NT2/D1 (cell line): ENCODE measurements at regions not wholly inside any gene's neighbourhood (a gene's known extent, or its start where the extent isn't known, plus 50 kb on each side); places are given as distances from the start of the nearest gene placed in this dataset.

Experiments used
- DNase-seq: peaks from one replicate; pipeline ENCODE4 v3.0.0-alpha.2; 2011; ENCODE audit warnings: low read depth, low spot score
- H3K27me3 ChIP-seq: 2 replicates; pipeline ENCODE4 v1.6.0; 2011; ENCODE audit warnings: mild to moderate bottlenecking; ENCODE audit not compliant: insufficient read length, insufficient read depth
- H3K36me3 ChIP-seq: 2 replicates; pipeline ENCODE4 v1.6.1; 2011; ENCODE audit warnings: mild to moderate bottlenecking, low read length, mixed read lengths; ENCODE audit not compliant: insufficient read depth, insufficient read length
- H3K4me1 ChIP-seq: 2 replicates; pipeline ENCODE4 v1.5.1; 2011; ENCODE audit not compliant: insufficient read depth, insufficient read length
- H3K4me3 ChIP-seq: 2 replicates; pipeline ENCODE4 v1.5.1; 2011; ENCODE audit warnings: low read depth; ENCODE audit not compliant: insufficient read length
- H3K9ac ChIP-seq: 2 replicates; pipeline ENCODE4 v1.6.0; 2011; ENCODE audit warnings: low read depth; ENCODE audit not compliant: insufficient read length
- H3K9me3 ChIP-seq: 2 replicates; pipeline ENCODE4 v1.5.1; 2011; ENCODE audit warnings: mild to moderate bottlenecking, low read length; ENCODE audit not compliant: insufficient read depth
- SUZ12 ChIP-seq: IDR thresholded peaks from 2 replicates; pipeline ENCODE4 v1.6.1; 2011; ENCODE audit not compliant: insufficient read length, insufficient read depth; ENCODE audit errors: extremely low read depth
- YY1 ChIP-seq: IDR thresholded peaks from 2 replicates; pipeline ENCODE4 v1.6.1; 2011; ENCODE audit not compliant: insufficient read length, insufficient read depth
- ZNF274 ChIP-seq: IDR thresholded peaks from 2 replicates; pipeline ENCODE4 v1.6.1; 2011; ENCODE audit warnings: mild to moderate bottlenecking, low read depth, low read length

DNA sequence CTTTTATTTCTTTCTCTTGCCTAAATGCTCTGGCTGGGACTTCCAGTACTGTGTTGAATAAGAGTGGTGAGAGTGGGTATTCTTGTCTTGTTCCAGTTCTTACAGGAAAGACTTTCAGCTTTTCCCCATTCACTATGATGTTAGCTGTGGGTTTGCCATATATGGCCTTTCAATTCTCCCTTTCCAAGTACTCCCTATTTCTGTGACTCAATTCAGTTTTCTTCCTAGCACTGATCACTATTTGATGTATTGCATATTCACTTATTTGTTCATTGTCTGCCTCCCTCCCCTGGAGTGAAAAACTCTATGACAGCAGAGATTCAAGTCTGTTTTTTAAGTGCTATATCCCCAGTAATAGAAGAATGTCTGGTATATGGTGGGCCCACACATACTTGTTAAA, 618.2 kb upstream of the CAMK1G start:
- Histone ChIP-seq H3K4me3 (no peak overlapping the region), H3K27me3 (no peaks in the 10 kb centered on the region), H3K9me3 (peaks cover 10% of the 10 kb centered on the region), H3K4me1 (no peaks in the 10 kb centered on the region), H3K36me3 (no peaks in the 10 kb centered on the region), H3K9ac (no peak overlapping the region)
- no peak for DNase-seq
- TF ChIP-seq YY1 (no peak), ZNF274 (no peak), SUZ12 (no peak)

DNA sequence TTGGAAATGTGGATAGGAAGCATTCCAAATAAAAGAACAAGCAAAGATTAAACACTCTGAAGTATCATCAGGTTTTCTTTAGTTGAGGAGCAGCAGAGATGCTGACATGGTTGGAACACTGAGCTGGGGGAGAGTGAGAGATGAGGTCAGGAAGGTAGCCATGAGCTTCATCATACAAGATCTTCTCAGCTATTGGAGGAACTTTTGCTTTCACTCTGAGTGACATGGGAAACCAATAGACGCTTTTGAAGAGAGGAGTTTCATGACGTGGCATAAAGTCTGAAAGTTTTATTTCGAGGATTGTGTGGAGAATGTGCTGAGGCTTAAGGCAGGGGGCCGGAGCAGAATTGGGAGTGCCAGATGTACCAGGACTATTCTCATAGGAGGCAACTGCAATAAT, 616.2 kb upstream of the CAMK1G start:
- no peaks in the 10 kb centered on the region for H3K9me3 ChIP-seq
- H3K36me3 ChIP-seq: no peaks in the 10 kb centered on the region
- TF ChIP-seq ZNF274 (no peak), SUZ12 (no peak), YY1 (no peak)
- H3K27me3 ChIP-seq: no peaks in the 10 kb centered on the region
- H3K4me1 ChIP-seq: no peaks in the 10 kb centered on the region
- no peak overlapping the region for H3K9ac ChIP-seq
- no peak for DNase-seq
- no peak overlapping the region for H3K4me3 ChIP-seq

DNA sequence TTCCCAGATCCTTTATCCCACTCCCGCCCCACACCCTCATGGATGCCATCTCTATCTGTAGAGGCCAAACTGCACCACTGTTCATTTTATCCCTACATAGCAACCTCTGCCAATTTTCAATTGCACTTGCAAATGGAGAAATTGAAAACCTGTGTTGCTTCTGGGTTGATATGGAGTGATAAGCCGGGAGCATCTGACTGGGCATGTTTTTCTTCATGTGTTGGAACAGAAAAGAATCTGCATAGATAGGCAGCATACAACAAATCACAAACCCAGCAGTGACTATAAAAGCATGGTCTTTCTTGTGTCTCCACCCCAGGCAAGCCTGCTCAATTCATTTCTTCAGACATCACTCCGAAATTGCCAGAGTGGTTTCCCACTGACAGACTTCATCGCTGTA, 608.8 kb upstream of the CAMK1G start:
- no peak for DNase-seq
- no peak for TF ChIP-seq SUZ12
- no peak for TF ChIP-seq ZNF274
- no peak for TF ChIP-seq YY1
- Histone ChIP-seq H3K36me3 (no peaks in the 10 kb centered on the region), H3K4me1 (no peaks in the 10 kb centered on the region), H3K9ac (no peak overlapping the region), H3K27me3 (no peaks in the 10 kb centered on the region), H3K9me3 (no peaks in the 10 kb centered on the region), H3K4me3 (no peak overlapping the region)

DNA sequence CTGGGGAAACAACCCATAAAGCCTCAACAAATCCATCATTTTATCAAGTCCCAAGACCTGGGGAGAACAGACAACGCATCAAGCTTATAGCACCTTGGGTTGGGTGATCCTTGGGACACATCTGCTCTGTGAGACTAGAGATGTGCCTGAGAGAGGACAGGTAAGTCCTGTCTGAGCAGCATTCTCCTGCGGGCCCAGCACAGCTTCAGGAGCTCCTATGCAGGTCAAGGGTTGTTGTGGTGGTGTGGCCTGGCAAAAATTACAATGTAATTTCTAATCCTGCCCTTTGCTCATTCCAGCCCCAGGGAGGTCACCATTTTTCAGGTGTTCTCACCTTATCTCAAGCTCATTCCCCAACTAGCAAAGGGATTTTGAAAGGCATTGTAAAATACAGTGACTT, 608.1 kb upstream of the CAMK1G start:
- Histone ChIP-seq H3K36me3 (no peaks in the 10 kb centered on the region), H3K4me3 (no peak overlapping the region), H3K9ac (no peak overlapping the region), H3K4me1 (no peaks in the 10 kb centered on the region), H3K9me3 (no peaks in the 10 kb centered on the region), H3K27me3 (no peaks in the 10 kb centered on the region)
- TF ChIP-seq SUZ12 (no peak), YY1 (no peak), ZNF274 (no peak)
- no peak for DNase-seq

DNA sequence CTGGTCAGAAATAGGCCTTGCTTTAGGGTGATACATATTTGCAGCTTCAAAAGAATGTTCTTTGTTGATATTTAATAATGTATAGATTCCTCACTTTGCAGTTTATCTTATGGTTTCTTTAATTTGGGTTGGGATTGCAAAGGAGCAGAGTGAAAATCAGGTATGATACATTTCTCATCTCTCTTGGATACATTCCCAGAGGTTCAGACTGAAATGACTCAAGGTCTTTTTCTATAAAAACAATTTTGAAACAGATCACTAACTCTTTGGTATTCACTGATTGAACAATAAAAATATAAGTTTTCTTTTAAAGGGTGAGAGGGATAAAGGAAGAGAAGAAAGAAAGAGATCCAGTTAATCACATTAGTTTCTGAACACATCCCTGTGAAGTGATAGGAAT, 606.5 kb upstream of the CAMK1G start:
- Histone ChIP-seq H3K9me3 (no peaks in the 10 kb centered on the region), H3K27me3 (no peaks in the 10 kb centered on the region), H3K4me3 (no peak overlapping the region), H3K36me3 (no peaks in the 10 kb centered on the region), H3K9ac (no peak overlapping the region), H3K4me1 (no peaks in the 10 kb centered on the region)
- DNase-seq: no peak
- TF ChIP-seq SUZ12 (no peak), ZNF274 (no peak)

GRCh38 chr1:208977638-208978256, 605.8 kb upstream of the CAMK1G start:
- DNase-seq: no peak
- TF ChIP-seq SUZ12 (no peak), YY1 (no peak), ZNF274 (no peak)
- Histone ChIP-seq H3K9me3 (no peaks in the 10 kb centered on the region), H3K36me3 (no peaks in the 10 kb centered on the region), H3K27me3 (no peaks in the 10 kb centered on the region), H3K4me1 (no peaks in the 10 kb centered on the region), H3K4me3 (no peak overlapping the region), H3K9ac (no peak overlapping the region)

- H3K4me1 ChIP-seq: no peaks in the 10 kb centered on the region
- H3K27me3 ChIP-seq: no peaks in the 10 kb centered on the region
- TF ChIP-seq YY1 (no peak), ZNF274 (no peak), SUZ12 (no peak)
- DNase-seq: no peak
- no peaks in the 10 kb centered on the region for H3K9me3 ChIP-seq
- H3K36me3 ChIP-seq: no peaks in the 10 kb centered on the region
- H3K9ac ChIP-seq: no peak overlapping the region
- no peak overlapping the region for H3K4me3 ChIP-seq
Measured at GRCh38 chr1:208979776-208980175, 603.7 kb upstream of the CAMK1G start.

GRCh38 chr1:208980605-208981004, 602.9 kb upstream of the CAMK1G start:
- Histone ChIP-seq H3K9ac (no peak overlapping the region), H3K36me3 (no peaks in the 10 kb centered on the region), H3K27me3 (no peaks in the 10 kb centered on the region), H3K9me3 (no peaks in the 10 kb centered on the region), H3K4me3 (no peak overlapping the region), H3K4me1 (no peaks in the 10 kb centered on the region)
- DNase-seq: no peak
- TF ChIP-seq SUZ12: no peak
- TF ChIP-seq ZNF274: no peak
- TF ChIP-seq YY1: no peak
